Large intestine (tissue), 3 donors: ENCODE measurements at regions not wholly inside any gene's neighbourhood (a gene's known extent, or its start where the extent isn't known, plus 50 kb on each side); places are given as distances from the start of the nearest gene placed in this dataset.

Source experiments
- DNase-seq, 2 donors: peaks; one replicate each; pipeline versions ENCODE4 v3.0.0 to v3.0.0-alpha.2; 2013
- H3K27ac ChIP-seq: one replicate; pipeline ENCODE4 v1.5.1; 2013; ENCODE audit warnings: low read length
- H3K27me3 ChIP-seq: 2 replicates; pipeline ENCODE4 v1.6.1; 2013; ENCODE audit warnings: low read length; ENCODE audit not compliant: control insufficient read depth, insufficient read depth
- H3K36me3 ChIP-seq: 2 replicates; pipeline ENCODE4 v1.6.1; 2013; ENCODE audit warnings: low read length; ENCODE audit not compliant: control insufficient read depth, insufficient read depth
- H3K4me1 ChIP-seq: one replicate; pipeline ENCODE4 v1.6.1; 2013; ENCODE audit warnings: low read length; ENCODE audit not compliant: control insufficient read depth, insufficient read depth
- H3K4me3 ChIP-seq: one replicate; pipeline ENCODE4 v1.5.1; 2013; ENCODE audit warnings: low read length
- H3K9me3 ChIP-seq: one replicate; pipeline ENCODE4 v1.6.1; 2013; ENCODE audit warnings: mild to moderate bottlenecking, low read depth, low read length, moderate library complexity; ENCODE audit not compliant: control insufficient read depth
- WGBS: methylation state at CpG from one replicate; pipeline ENCODE4 v1.1.5; 2013; ENCODE audit warnings: low lambda C conversion rate; ENCODE audit not compliant: insufficient coverage; 5-methylcytosine and 5-hydroxymethylcytosine counted together

DNA sequence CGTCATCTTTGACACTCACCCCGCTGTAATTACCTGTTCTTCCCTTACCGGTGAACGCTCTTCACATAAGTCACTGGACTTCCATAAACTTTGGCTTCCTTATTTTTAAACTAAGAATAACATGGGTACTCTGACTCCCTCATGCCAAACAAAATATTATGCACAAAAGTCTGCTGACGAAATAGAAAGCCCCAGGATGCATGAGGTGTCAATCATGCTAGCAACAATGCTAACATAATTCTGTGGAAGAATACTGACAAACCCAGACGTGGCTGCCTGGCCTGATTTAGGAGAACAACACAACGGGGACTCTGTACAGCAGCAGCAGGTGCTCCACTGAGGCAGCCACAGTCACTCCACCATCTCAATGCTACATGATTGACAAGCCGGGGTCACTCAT is 137.5 kb downstream of the CCDC71L start:
- H3K4me3 ChIP-seq, result no peak overlapping the region
- no peaks in the 10 kb centered on the region for H3K4me1 ChIP-seq
- no peak for DNase-seq
- WGBS, result 73% methylated on average over 4 of the region's 8 CpGs
- peaks cover 3% of the 10 kb centered on the region for H3K27me3 ChIP-seq
- H3K9me3 ChIP-seq, result no peaks in the 10 kb centered on the region
- no peak overlapping the region for H3K27ac ChIP-seq
- H3K36me3 ChIP-seq, result no peaks in the 10 kb centered on the region

DNA sequence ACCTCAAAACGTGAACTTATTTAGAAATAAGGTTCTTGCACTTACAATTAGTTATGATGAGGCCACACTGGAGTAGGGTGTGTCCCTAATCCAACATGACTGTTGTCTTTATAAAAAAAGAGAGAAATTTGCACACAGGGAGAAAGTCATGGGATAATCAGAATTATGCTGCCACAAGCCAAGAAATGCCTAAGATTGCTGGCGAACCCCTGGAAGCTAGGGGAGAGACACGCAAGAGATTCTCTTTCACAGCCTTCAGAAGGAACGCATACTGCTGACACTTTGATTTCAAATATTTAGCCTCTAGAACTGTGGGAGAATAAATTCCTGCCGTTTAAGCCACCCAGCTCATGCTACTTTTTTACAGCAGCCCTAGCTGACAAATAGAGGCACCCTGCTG is 138.3 kb downstream of the CCDC71L start:
- Histone ChIP-seq H3K4me3 (no peak overlapping the region), H3K9me3 (no peaks in the 10 kb centered on the region), H3K27ac (no peak overlapping the region), H3K36me3 (no peaks in the 10 kb centered on the region), H3K4me1 (no peaks in the 10 kb centered on the region), H3K27me3 (peaks cover 3% of the 10 kb centered on the region)
- 83% methylated on average over 1 of the region's 5 CpGs for WGBS
- no peak for DNase-seq

DNA sequence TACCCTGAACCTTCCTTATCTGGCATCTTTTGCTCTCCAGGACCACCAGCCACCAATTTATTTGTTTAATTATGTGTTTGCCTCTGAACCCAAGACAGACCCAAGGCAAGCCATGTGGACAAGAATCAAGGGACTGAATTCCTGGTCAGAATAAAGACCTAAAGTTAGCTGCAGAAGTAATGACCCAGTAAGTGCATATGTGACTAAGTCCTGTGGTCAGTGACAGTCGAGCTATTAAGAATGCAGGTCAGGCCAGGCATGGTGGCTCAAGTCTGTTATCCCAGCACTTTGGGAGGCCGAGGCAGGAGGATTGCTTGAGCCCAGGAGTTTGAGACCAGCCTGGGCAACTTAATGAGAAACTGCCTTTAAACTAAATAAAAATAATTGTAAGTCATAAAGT is 139.4 kb downstream of the CCDC71L start:
- Histone ChIP-seq H3K4me1 (no peaks in the 10 kb centered on the region), H3K27ac (no peak overlapping the region), H3K4me3 (no peak overlapping the region), H3K9me3 (no peaks in the 10 kb centered on the region), H3K27me3 (peaks cover 3% of the 10 kb centered on the region), H3K36me3 (no peaks in the 10 kb centered on the region)
- WGBS, result no CpG with 5 or more reads among the region's 2 CpGs
- no peak for DNase-seq

DNA sequence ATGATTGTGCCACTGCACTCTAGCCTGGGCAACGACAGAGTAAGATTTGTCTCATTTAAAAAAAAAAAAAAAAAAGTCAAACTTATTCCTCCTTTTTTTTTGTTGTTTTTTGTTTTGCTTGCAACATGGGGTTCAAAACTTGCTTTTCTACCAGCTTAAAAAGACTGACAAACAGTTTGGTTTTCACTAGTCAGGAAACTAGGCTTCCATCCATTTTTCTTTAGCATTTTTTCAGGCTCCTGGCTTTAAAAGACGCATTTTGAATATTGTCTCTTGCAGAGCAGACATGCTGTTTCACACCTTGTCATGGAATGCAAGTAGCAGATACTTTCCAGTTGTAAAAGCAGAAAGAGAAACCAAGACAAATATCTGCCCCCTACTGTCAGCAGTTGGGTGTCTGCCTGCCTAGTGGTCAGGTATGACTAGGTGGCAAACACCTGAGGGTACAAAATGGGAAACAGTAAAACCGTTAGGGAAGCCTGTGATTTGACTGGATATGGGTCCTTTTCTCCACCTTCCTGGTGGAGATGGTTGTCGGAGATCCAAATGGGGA is 139.9 kb downstream of the CCDC71L start:
- DNase-seq, result peak; percentile 16 to 38
- no peaks in the 10 kb centered on the region for H3K9me3 ChIP-seq
- no peak overlapping the region for H3K27ac ChIP-seq
- H3K27me3 ChIP-seq, result peaks cover 3% of the 10 kb centered on the region
- H3K4me1 ChIP-seq, result no peaks in the 10 kb centered on the region
- no peaks in the 10 kb centered on the region for H3K36me3 ChIP-seq
- H3K4me3 ChIP-seq, result no peak overlapping the region
- WGBS, result 83% methylated on average over 2 of the region's 4 CpGs

DNA sequence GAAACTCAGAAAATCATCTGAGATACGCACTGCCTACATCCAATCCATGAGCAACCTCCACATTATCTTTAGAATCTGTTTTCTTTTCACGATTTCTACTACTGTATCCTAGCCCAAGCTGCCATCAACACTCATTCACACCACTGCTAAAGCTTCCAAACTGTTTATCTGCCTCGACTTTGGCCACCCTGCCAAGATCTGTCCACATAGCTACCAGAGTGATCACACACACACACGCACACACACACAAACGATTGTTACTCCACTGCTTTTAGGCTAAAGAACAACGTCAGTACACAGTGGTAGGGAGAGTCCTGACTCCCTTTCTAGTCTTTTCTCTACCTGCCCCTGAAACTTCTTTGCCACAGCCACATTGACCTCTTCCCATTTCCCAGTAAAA is 142.0 kb downstream of the CCDC71L start:
- DNase-seq, result no peak
- Histone ChIP-seq H3K36me3 (no peaks in the 10 kb centered on the region), H3K4me3 (no peak overlapping the region), H3K27ac (no peak overlapping the region), H3K9me3 (no peaks in the 10 kb centered on the region), H3K27me3 (peaks cover 5% of the 10 kb centered on the region), H3K4me1 (no peaks in the 10 kb centered on the region)
- 50% methylated on average over 1 of the region's 6 CpGs for WGBS

DNA sequence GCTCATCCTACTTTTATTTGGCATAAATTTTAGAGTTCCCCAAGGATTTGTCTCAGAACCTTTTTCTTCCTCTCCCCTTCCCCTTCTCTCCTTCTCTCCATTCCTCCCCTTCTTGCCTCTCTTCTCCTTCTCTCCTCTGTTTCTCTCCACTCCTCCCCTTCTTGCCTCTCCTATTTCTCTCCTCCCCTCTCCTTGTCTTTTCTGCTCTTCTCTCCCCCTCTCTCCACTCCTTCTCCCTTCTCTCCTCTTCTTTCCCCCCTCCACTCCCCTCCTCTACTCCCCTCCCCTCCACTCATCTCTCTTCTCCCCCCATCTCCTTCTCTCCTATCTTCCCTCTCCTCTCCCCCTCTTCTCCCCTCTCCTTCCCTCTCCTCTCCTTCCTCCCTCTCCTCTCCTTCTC is 142.7 kb downstream of the CCDC71L start:
- no peaks in the 10 kb centered on the region for H3K9me3 ChIP-seq
- no peak overlapping the region for H3K27ac ChIP-seq
- no peak for DNase-seq
- H3K4me1 ChIP-seq, result no peaks in the 10 kb centered on the region
- H3K36me3 ChIP-seq, result no peaks in the 10 kb centered on the region
- H3K27me3 ChIP-seq, result peaks cover 5% of the 10 kb centered on the region
- H3K4me3 ChIP-seq, result no peak overlapping the region

DNA sequence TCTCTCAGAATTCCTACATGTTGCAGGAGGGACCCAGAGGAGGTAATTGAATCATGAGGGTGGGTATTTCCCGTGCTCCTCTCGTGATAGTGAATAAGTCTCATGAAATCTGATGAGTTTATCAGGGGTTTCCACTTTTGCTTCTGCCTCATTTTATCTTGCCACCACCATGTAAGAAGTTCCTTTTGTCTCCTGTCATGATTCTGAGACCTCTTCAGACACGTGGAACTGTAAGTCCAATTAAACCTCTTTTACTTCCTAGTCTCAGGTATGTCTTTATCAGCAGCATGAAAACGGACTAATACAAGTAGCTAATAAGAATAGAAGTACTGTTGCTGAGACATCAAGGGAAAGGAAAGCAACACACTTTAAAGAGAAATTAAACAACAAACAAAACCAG is 143.4 kb downstream of the CCDC71L start:
- no peak for DNase-seq
- no peaks in the 10 kb centered on the region for H3K9me3 ChIP-seq
- H3K27ac ChIP-seq, result no peak overlapping the region
- WGBS, result no CpG with 5 or more reads among the region's 4 CpGs
- no peak overlapping the region for H3K4me3 ChIP-seq
- H3K4me1 ChIP-seq, result no peaks in the 10 kb centered on the region
- no peaks in the 10 kb centered on the region for H3K36me3 ChIP-seq
- peaks cover 5% of the 10 kb centered on the region for H3K27me3 ChIP-seq

DNA sequence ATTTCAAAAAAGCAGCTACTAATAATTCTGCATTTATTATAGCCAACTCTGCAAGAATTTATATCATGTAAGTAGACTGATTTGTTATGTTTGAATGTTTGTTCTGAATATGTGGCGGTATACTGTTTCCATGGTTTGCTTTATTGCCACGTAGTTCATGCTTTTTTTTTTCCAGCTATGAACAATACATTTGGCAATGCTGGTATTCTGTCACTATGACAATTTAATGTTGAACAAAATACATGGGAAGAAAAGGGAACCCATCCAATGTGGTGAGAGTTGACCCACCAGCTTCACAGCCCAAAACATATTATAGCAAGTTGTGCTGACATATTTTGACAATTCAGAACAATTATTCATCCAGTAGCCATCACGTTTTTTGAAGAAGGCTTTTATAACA is 145.6 kb downstream of the CCDC71L start:
- Histone ChIP-seq H3K27me3 (peaks cover 5% of the 10 kb centered on the region), H3K4me1 (no peaks in the 10 kb centered on the region), H3K9me3 (no peaks in the 10 kb centered on the region), H3K36me3 (no peaks in the 10 kb centered on the region), H3K4me3 (no peak overlapping the region), H3K27ac (no peak overlapping the region)
- WGBS, result 67% methylated on average over 1 of the region's 3 CpGs
- no peak for DNase-seq

DNA sequence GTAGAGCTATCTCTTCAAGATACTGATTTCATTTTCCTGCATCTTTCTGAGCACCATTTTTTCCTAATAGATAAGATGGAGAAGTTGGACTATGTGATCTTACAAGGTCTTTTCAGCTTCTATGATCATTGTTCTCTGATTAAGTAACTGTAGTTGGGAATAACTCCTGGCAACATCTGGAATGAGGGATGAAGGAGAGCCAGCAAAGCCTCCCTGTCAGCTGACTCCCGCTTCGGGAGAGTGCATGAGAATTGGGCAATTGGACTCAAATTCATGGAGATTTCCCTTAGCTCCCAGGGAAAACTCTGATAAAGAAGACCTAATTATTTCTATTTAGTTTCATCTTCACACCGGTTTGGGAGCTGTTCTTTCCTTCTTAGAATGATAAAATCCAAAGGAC is 146.1 kb downstream of the CCDC71L start:
- DNase-seq, result no peak
- H3K27ac ChIP-seq, result no peak overlapping the region
- peaks cover 5% of the 10 kb centered on the region for H3K27me3 ChIP-seq
- H3K4me3 ChIP-seq, result no peak overlapping the region
- no peaks in the 10 kb centered on the region for H3K4me1 ChIP-seq
- WGBS, result 100% methylated on average over 1 of the region's 3 CpGs
- H3K36me3 ChIP-seq, result no peaks in the 10 kb centered on the region
- H3K9me3 ChIP-seq, result no peaks in the 10 kb centered on the region

DNA sequence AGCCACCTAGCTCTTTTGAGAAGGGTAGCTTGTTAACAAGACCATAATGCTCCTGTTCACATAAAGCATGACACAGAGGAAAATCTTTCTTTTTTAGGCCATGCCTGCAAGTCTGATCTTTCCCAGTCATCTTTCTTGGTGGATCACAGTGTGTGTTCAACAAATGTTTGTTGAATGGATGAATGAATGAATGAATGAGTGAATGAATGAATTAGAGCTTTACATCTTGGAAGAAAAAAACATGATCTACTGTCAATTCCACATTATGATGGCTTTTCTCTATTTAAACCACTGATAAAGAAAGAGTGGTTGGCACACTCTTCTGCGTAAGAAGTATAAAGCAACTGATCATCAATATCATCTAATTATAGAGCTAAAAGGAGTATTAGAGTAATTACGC is 148.7 kb downstream of the CCDC71L start:
- DNase-seq, result no peak
- Histone ChIP-seq H3K36me3 (no peaks in the 10 kb centered on the region), H3K4me3 (no peak overlapping the region), H3K9me3 (no peaks in the 10 kb centered on the region), H3K27ac (no peak overlapping the region), H3K27me3 (peaks cover 8% of the 10 kb centered on the region), H3K4me1 (no peaks in the 10 kb centered on the region)
- 100% methylated on average over 2 of the region's 2 CpGs for WGBS

DNA sequence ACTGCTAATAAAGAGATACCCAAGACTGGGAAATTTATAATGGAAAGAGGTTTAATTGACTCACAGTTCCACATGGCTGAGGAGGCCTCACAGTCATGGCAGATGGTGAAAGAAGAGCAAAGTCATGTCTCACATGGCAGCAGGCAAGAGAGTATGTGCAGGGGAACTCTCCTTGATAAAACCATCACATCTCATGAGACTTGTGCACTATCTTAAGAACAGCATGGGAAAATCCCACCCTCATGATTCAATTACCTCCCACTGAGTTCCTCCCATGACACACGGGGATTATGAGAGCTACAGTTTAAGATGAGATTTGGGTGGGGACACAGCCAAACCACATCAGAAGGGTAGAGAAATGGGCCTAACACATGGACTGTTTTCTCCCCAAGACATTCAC is 156.3 kb downstream of the CCDC71L start:
- no peak for DNase-seq
- Histone ChIP-seq H3K36me3 (no peaks in the 10 kb centered on the region), H3K4me3 (no peak overlapping the region), H3K9me3 (no peaks in the 10 kb centered on the region), H3K27ac (no peak overlapping the region), H3K4me1 (no peaks in the 10 kb centered on the region), H3K27me3 (peaks cover 1% of the 10 kb centered on the region)
- WGBS, result no CpG with 5 or more reads among the region's 1 CpG
